ENCODE measurements at regions not wholly inside any gene's neighbourhood (a gene's known extent, or its start where the extent isn't known, plus 50 kb on each side); places are given as distances from the start of the nearest gene placed in this dataset.
A peak's percentile ranks its signal among the peaks of the same experiment; 100 is the strongest.

- H3K27ac ChIP-seq: peak overlapping the region; percentile 100
- CTCF ChIA-PET: interaction anchor here (0.7 to 1.6 kb wide), 9 partner anchors 10 to 820 kb away, joined by 3 to 5 read pairs (median 4); partner anchors contain the start of gene ASB6
- TF ChIP-seq CTCF (conservative IDR thresholded peaks at IDR 0.05; ENCODE audit: low read depth): no peak
- no peak for DNase-seq (ENCODE audit: low spot score)
- POLR2A ChIA-PET (ENCODE audit: low non-redundant PET): interaction anchor here (0.5 to 1.1 kb wide), 5 partner anchors 10 to 579 kb away, joined by 3 to 7 read pairs (median 3); no protein-coding TSS in a partner anchor
These were observed 127.7 kb downstream of the C9orf50 start for GRCh38 chr9:129493002-129493705.

- no peak for DNase-seq (ENCODE audit: low spot score)
- ChIA-PET CTCF (interaction anchor here (0.6 kb wide), 1 partner anchor 117 kb away, joined by 3 read pairs; no protein-coding TSS in a partner anchor), POLR2A (ENCODE audit: low non-redundant PET) (interaction anchor here (0.7 kb wide), 1 partner anchor 140 kb away, joined by 3 read pairs; no protein-coding TSS in a partner anchor)
- peak overlapping the region; percentile 100 for H3K27ac ChIP-seq
- no peak for TF ChIP-seq CTCF (conservative IDR thresholded peaks at IDR 0.05; ENCODE audit: low read depth)
These were observed 129.4 kb downstream of the C9orf50 start for GRCh38 chr9:129491487-129491855.

- H3K27ac ChIP-seq: peak overlapping the region; percentile 100
- no peak for TF ChIP-seq CTCF (conservative IDR thresholded peaks at IDR 0.05; ENCODE audit: low read depth)
- ChIA-PET CTCF (interaction anchor here (0.6 to 1.5 kb wide), 2 partner anchors 316 to 317 kb away, joined by 4 to 7 read pairs; no protein-coding TSS in a partner anchor), POLR2A (ENCODE audit: low non-redundant PET) (no interaction called here)
- DNase-seq (ENCODE audit: low spot score): no peak
These were observed 130.1 kb downstream of the C9orf50 start for GRCh38 chr9:129490583-129491486.

- ChIA-PET CTCF (interaction anchor here (0.6 to 1.5 kb wide), 4 partner anchors 106 to 316 kb away, joined by 3 to 7 read pairs (median 4); no protein-coding TSS in a partner anchor), POLR2A (ENCODE audit: low non-redundant PET) (interaction anchor here (0.6 to 0.9 kb wide), 7 partner anchors 30 to 314 kb away, joined by 3 to 5 read pairs (median 3); no protein-coding TSS in a partner anchor)
- peak overlapping the region; percentile 100 for H3K27ac ChIP-seq
- no peak for DNase-seq (ENCODE audit: low spot score)
- TF ChIP-seq CTCF (conservative IDR thresholded peaks at IDR 0.05; ENCODE audit: low read depth): no peak
These were observed 130.9 kb downstream of the C9orf50 start for GRCh38 chr9:129489838-129490582.

- CTCF ChIA-PET: no interaction called here
- no peak for TF ChIP-seq CTCF (conservative IDR thresholded peaks at IDR 0.05; ENCODE audit: low read depth)
- peak overlapping the region; percentile 100 for H3K27ac ChIP-seq
- POLR2A ChIA-PET (ENCODE audit: low non-redundant PET): no interaction called here
- DNase-seq (ENCODE audit: low spot score): no peak
These were observed 133.0 kb downstream of the C9orf50 start for GRCh38 chr9:129487658-129488483.
